Tibial nerve (tissue), 4 donors: ENCODE measurements at regions not wholly inside any gene's neighbourhood (a gene's known extent, or its start where the extent isn't known, plus 50 kb on each side); places are given as distances from the start of the nearest gene placed in this dataset.

Experiments
- EP300 ChIP-seq, 2 donors: sonication (generic); formaldehyde crosslinking; IDR thresholded peaks; one replicate each; pipeline ENCODE4 v1.6.1; 2017; ENCODE audit warnings: antibody characterized with exemption in 2 of 2, mild to moderate bottlenecking in 1 of 2
- POLR2A ChIP-seq, 2 donors: fragments of 450-650 bp; IDR thresholded peaks; one replicate each; pipeline ENCODE4 v1.6.1; 2017; ENCODE audit warnings: antibody characterized with exemption in 2 of 2, mild to moderate bottlenecking in 2 of 2, moderate library complexity in 2 of 2
- TF ChIP-seq, protein P1 (sequence below), 5 experiments: fragments of 200-600 bp in 3 of 5; fragments of 450-650 bp in 2 of 5; sonication (generic) in 3 of 5; IDR thresholded peaks; one replicate each; pipeline ENCODE4 v1.5.1; 2016 to 2019; ENCODE audit warnings: antibody characterized with exemption in 5 of 5, mild to moderate bottlenecking in 3 of 5, moderate library complexity in 2 of 5

DNA sequence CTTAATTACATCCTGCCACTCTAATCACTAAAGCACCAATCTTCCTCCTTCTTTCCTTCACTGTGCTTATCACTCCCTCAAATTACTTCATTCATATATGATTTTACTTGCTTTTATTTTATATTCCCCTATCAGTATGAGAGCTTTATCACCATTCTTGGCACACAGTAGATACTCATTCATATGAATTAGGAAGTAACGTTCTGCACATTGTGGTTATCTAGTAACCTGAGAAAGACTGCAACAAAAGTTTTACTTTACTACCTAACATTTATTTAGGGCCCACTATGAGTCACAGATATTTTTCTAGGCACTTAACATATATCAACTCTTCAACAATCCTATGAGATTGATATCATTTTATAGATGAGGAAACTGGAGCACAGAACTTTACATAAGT, 1559.9 kb upstream of the TENM4 start:
- TF ChIP-seq, protein P1, sequence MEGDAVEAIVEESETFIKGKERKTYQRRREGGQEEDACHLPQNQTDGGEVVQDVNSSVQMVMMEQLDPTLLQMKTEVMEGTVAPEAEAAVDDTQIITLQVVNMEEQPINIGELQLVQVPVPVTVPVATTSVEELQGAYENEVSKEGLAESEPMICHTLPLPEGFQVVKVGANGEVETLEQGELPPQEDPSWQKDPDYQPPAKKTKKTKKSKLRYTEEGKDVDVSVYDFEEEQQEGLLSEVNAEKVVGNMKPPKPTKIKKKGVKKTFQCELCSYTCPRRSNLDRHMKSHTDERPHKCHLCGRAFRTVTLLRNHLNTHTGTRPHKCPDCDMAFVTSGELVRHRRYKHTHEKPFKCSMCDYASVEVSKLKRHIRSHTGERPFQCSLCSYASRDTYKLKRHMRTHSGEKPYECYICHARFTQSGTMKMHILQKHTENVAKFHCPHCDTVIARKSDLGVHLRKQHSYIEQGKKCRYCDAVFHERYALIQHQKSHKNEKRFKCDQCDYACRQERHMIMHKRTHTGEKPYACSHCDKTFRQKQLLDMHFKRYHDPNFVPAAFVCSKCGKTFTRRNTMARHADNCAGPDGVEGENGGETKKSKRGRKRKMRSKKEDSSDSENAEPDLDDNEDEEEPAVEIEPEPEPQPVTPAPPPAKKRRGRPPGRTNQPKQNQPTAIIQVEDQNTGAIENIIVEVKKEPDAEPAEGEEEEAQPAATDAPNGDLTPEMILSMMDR (IDR thresholded peaks at IDR 0.05) = no peak
- TF ChIP-seq POLR2A (IDR thresholded peaks at IDR 0.05) (no peak), EP300 (IDR thresholded peaks at IDR 0.05) (no peak)
